ENCODE measurements at regions not wholly inside any gene's neighbourhood (a gene's known extent, or its start where the extent isn't known, plus 50 kb on each side); places are given as distances from the start of the nearest gene placed in this dataset.

- no peak for DNase-seq (ENCODE audit: low read depth)
- H3K4me3 ChIP-seq (ENCODE audit: low read length) = no peak overlapping the region
- no peak for TF ChIP-seq CTCF (conservative IDR thresholded peaks at IDR 0.05; ENCODE audit: low read depth, low read length)
Observed at GRCh38 chr20:12598894-12599293, 409.9 kb upstream of the SPTLC3 start.

GRCh38 chr20:12599494-12599893, 409.3 kb upstream of the SPTLC3 start:
- H3K4me3 ChIP-seq (ENCODE audit: low read length) = no peak overlapping the region
- no peak for DNase-seq (ENCODE audit: low read depth)
- TF ChIP-seq CTCF (conservative IDR thresholded peaks at IDR 0.05; ENCODE audit: low read depth, low read length) = no peak

- no peak for DNase-seq (ENCODE audit: low read depth)
- no peak for TF ChIP-seq CTCF (conservative IDR thresholded peaks at IDR 0.05; ENCODE audit: low read depth, low read length)
Observed at GRCh38 chr20:12605751-12606150, 403.0 kb upstream of the SPTLC3 start.

GRCh38 chr20:12610871-12611270, 397.9 kb upstream of the SPTLC3 start:
- no peak for TF ChIP-seq CTCF (conservative IDR thresholded peaks at IDR 0.05; ENCODE audit: low read depth, low read length)
- H3K4me3 ChIP-seq (ENCODE audit: low read length) = no peak overlapping the region
- no peak for DNase-seq (ENCODE audit: low read depth)

More at GRCh38 chr20:12605751-12606150, 403.0 kb upstream of the SPTLC3 start:
- no peak overlapping the region for H3K4me3 ChIP-seq (ENCODE audit: low read length)

- H3K4me3 ChIP-seq (ENCODE audit: low read length) = no peak overlapping the region
- TF ChIP-seq CTCF (conservative IDR thresholded peaks at IDR 0.05; ENCODE audit: low read depth, low read length) = no peak
- no peak for DNase-seq (ENCODE audit: low read depth)
Observed at GRCh38 chr20:12614764-12615163, 394.0 kb upstream of the SPTLC3 start.

- TF ChIP-seq CTCF (conservative IDR thresholded peaks at IDR 0.05; ENCODE audit: low read depth, low read length) = no peak
- H3K4me3 ChIP-seq (ENCODE audit: low read length) = no peak overlapping the region
- DNase-seq (ENCODE audit: low read depth) = no peak
Observed at GRCh38 chr20:12617076-12617475, 391.7 kb upstream of the SPTLC3 start.

- no peak for DNase-seq (ENCODE audit: low read depth)
- no peak overlapping the region for H3K4me3 ChIP-seq (ENCODE audit: low read length)
- TF ChIP-seq CTCF (conservative IDR thresholded peaks at IDR 0.05; ENCODE audit: low read depth, low read length) = no peak
Observed at GRCh38 chr20:12623870-12624269, 384.9 kb upstream of the SPTLC3 start.
